HG02943 (cell line): ENCODE measurements at regions not wholly inside any gene's neighbourhood (a gene's known extent, or its start where the extent isn't known, plus 50 kb on each side); places are given as distances from the start of the nearest gene placed in this dataset.
"Not testable (repeated sequence)": the region's sequence is repeated elsewhere in the genome, so short reads cannot be mapped to it uniquely, and the experiment has no call there.

ENCODE experiments used
- ATAC-seq: cut with Tn5 transposase; IDR thresholded peaks from one replicate; pipeline ENCODE4 v1.9.1; 2021; ENCODE audit warnings: mild to moderate bottlenecking, low read depth, moderate library complexity; ENCODE audit not compliant: unreplicated experiment

DNA sequence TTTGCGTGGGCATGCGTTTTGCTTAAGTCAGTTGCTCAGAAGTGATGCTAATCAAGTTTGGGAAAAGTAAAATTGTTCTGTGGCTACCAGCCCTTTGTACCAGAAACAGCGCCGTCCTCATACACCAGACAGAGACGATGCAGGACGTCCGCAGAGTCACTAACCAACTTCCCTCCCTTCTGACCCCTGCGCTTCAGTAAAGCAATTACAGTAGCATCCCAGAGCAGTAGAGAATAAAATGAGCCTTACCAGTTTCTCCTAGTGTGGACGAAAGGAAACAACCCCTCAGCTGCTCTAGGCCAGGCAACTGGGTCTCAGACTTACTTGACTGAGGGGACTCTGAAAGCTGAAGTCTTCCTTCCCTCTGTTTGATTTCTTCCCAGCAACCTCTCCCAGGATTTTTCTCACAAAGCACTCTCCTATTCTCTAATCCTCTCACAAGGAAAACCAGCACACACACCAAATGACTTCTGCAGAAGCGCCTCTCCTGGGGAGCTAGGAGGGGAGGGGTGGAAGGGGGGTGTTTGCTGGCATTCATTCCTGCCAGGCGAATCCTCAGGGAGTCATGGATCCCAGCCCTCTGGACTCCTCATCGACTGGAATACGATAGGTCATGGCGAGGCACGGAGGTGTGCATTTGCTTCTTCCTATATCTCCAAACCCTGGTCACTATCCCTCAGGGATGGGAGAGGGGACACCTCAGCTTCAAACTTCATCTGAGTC lies 56.0 kb upstream of the MID1 start:
- ATAC-seq, result no peak

DNA sequence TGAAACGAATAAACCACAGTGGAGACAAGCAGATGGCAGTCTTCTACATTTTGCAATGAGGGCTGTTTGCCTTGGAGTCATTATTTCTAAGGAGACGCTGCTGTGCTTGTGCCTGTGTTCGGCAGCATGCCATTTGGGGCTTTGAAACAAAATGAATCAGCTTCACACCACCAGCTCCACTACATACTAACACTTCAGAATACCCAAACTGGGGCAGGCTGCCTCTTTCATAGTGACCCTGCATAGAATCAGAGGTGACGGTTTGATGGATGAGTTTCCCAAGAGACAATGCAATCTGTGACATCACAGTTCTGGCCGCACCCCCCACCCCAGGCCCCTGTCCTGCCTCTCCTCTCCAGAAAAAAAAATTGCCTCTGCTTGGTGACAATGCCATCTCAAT lies 57.1 kb upstream of the MID1 start:
- ATAC-seq, result no peak

DNA sequence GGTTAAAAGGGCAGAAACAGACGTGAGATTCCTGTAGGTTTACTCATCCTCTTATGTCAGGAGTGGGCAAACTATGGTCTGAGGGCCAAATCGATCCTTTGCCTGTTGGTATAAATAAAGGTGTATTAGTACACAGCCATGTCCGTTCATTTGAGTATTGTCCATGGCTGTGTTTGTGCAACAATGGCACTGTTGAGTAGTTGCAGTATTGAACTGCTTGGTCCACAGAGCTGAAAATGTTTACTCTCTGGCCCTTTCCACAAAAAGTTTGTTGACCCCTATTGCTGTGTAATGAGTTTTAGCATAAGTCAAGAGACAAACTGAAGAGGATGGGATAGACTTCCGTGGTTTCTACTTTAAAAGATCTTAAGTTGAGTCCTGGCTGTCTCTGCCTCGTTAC lies 59.0 kb upstream of the MID1 start:
- ATAC-seq, result no peak

DNA sequence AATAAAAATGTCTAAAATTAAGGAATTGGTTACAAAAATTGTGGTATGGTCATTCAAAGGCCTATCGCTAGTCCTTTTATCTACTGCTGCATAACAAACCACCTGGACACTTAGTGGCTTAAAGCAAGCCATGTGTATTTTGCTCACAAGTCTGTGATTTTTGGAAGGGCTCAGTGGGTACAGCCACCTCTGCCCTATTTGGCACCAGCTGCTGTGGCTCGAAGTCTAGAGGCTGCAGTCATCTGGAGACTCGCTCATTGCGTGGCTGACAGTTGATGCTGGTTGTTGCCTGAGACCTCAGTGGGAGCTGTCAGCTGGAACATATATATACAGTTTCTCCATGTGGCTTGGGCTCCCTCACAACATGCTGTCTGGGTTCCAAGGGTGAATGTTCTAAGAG lies 60.8 kb upstream of the MID1 start:
- no peak for ATAC-seq

DNA sequence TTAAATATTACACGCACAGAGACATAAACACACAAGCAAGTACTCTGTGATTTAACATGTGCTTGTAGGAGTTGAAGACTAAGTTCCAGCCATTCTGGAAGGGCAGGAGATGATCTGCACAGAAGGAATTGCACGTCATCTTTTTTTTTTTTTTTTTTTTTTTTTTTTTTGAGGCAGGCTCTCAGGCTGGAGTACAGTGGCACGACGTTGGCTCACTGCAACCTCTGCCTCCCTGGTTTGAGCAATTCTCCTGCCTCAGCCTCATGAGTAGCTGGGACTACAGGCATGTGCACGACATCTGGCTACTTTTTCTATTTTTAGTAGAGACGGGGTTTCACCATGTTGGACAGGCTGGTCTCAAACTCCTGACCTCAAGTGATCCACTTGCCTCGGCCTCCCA lies 63.2 kb upstream of the MID1 start:
- ATAC-seq, result not testable (repeated sequence)

DNA sequence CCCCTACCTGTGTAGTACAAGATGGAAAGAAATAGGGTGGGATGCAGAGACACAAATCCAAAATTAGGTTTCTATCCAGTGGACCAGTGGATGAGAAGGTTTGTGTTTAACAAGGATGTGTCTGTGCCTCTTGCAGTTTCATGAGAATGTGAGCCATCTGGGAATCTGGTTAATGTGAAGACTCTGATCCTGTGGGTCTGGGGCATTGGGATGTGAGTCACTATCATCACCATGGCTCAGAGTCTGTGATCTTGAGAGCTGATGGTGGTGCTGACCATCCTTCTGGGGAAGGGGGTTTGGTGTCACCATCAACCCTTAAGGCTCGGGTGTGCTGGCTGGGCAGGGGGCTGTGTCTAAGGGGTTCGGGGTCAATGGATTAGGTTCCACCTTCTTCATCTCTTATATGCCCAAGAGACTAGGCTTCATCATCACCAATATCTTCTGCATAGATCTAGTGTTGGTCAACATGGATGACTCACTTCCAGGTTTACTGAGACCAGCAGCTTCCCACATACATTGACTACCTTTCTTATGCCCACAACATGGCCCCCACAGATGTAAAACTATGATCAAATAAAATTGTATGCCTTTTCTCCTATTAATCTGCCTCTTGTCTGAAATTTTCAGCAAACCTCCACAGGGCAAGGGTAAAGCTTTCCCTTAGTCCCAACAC lies 65.7 kb upstream of the MID1 start:
- no peak for ATAC-seq

DNA sequence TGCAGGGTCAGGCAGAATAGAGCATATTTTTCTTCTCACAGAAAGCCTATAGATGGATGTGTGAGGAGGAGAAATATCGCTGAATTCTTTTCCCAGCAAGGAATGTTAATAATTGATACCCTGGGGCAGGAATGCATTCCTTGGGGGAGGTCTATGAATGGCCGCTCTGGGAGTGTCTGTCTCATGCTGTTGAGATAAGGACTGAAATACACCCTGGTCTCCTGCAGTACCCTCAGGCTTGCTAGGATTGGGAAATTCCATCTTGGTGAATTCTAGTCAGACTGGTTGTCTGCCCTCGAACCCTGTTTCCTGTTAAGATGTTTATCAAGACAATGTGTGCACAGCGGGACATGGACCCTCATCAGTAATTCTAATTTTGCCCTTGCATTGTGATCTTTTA lies 71.4 kb upstream of the MID1 start:
- not testable (repeated sequence) for ATAC-seq

DNA sequence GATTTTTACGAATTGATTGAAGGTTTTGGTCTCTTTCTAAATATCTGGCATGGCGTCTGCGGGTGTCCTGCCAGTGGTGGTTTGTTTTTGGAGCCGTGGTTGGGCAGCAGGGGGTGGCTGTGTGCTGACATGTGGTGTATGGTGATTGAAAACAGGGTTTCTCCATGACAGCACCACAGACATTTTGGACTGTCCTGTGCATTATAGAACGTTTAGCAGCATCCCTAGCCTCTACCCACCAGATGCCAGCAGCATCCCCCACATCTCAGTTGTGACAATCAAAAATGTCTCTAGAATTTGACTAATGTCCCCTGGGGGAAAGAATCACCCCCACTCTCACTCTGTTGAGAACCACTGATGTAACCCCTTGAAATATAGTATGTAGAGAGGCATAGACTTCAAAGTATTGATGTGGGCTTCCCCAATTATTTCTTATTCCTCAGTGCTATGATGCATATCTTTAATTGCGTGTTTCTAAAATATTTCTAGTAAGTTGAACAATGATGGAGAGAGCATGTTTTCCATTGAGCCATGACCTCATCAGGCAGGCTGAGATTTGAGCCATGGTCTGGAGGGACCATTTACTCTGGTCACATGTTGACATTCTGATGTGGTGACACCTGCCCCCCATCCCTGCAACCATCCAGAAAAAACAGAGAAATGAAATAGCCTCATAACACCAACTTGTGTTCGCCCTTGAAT lies 77.4 kb upstream of the MID1 start:
- ATAC-seq, result no peak

DNA sequence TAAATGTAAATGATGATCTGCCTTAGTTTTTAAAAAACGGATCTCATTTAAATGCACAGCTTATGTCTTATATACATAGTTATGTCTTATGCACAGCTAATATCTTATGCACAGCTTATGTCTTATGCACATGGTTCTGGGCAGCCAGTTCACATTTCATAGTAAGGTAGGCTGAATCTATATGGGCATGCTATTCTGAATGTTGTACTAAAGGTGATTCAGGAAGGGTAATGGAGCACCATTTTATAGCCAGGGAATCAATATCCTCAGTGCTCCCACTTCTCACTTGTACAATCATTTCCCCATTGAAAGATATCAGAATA lies 77.9 kb upstream of the MID1 start:
- no peak for ATAC-seq

DNA sequence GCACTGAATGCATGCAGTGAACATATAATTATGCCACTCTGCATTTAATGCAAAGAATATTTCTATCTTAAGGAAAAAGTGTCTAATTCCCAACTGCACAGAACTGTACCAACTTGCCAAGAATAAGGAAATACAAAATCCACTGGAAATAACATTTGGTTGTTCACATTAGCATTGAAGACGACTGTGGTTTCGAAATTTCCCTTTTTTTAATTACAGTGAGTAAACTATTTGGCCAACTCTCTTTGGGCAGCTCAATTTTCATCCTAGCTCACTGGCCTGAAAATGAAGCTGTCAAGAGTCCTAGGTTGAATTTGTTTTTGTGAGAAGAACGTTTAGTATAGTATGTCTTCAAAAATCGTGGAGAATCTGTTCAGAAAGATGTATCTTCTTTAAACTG lies 81.6 kb upstream of the MID1 start:
- ATAC-seq, result no peak

DNA sequence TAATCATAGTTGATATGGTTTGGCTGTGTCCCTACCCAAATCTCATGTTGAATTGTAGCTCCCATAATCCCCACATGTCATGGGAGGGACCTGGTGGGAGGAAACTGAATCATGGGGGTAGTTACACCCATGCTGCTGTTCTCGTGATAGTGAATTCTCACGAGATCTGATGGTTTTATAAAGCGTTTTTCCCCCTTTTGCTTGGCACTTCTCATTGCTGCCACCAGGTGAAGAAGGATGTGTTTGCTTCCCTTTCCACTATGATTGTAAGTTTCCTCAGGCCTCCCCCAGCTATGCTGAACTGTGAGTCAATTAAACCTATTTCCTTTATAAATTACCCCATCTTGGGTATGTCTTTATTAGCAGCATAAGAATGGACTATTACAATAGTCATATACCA lies 86.0 kb upstream of the MID1 start:
- ATAC-seq, result not testable (repeated sequence)

DNA sequence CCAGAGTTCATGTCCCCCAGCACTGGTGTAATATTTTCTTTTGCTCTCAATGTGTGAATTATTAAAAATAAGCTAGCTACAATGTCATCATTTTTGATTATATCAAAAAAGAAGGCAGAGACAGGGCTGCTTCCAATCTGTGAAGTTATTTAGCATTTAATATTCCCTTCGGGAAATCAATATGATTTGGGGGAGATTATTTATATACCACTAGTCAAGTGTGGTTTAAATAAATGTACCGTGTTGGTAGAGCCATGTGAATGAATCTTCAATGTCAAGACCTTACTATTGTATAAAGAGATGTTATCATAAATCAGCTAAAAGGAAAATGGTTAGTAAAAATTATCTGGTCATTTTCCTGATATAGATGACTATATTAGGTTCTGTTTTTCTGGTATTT lies 87.4 kb upstream of the MID1 start:
- ATAC-seq, result no peak

DNA sequence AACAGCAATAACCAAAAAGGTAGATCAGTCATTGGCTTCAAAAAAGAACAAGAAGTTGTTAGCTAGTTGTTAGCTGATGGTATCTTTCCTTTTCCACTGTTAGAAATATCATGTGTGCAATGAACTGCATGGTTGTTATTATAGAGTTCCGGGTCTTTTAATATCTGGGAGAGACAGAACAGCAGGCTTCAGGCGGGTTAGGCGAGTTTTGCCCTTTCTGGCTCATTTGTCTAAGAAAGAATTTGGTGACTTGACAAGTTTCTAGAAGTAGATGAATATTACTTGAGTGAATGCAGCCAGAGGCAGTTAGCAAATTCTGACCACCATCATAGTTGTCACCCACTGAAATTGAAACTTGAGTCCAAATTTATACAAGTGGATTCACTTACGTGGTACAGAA lies 88.9 kb upstream of the MID1 start:
- ATAC-seq, result no peak

DNA sequence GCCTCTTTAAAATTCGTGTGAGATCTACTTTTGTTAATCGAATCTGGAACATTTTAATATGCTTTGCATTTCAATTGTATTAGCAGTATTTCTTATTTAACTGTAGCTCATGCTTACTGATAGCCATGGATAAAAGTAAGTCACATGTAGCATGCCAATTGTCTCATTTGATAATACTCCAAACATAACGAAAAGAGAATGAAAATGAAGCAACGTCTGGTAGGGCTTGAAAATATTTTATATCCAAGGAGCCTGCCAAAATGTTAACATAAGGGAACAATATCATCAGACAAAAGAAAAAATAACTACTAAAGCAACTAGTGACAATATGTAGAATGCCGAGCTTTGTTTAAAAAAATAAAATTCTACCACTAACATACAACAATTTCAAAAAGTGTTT lies 94.1 kb upstream of the MID1 start:
- ATAC-seq, result no peak

DNA sequence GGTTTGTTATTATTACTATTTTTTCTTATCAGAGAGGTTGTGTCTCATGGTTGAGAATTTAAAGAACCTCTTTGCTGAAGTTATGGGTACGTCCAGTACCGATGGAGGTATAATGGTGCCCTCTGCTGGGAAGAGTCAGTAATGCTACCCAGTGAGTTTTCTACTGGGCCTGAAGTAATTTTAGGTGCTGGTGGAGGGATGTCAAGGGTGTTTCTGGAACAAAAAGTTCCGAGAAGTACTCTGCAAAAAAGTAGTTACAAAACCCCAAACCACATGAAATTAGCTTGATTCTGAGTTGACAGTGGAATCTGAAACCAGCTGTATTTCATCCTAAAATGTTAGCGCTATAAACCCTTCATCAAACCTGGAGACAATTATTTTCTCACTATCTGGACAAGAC lies 102.5 kb upstream of the MID1 start:
- peak; percentile 67 for ATAC-seq

DNA sequence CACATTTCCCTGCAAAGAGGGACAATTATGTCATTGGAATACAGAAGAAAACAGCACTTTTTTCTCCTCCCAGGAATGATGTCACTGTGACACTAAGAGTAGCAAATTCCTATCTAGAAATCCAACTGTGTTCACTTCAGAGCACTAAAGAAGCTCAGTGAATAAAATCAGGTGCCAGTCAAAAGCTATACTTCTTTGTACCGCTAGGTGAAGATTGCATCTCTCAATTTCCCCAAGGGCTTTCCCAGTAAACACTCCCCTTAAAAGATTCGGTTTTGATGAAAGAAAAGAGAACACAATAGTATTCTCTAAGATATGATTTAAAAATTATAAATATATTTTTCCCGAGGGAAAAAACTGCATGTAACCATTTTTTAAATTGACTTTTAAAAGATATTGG lies 104.7 kb upstream of the MID1 start:
- ATAC-seq, result no peak

DNA sequence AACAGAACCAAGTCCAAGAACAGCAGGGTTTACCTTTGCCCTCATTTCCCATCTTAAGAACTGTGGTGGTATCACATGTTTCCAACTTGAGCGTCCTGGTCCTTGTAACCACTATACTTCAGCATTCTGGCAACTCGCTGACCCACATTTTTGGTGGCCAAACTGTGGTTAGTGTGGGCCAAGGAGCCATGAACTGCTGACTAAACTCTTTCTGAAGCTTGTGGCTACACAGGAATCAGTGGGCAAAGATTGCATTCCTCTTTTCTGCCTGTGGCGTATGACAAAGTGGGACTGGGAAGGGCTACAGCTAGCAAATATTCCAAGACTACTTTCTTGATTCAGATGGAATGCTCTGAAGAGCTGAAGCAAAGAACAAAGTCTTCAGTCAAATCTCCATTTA lies 106.3 kb upstream of the MID1 start:
- no peak for ATAC-seq

DNA sequence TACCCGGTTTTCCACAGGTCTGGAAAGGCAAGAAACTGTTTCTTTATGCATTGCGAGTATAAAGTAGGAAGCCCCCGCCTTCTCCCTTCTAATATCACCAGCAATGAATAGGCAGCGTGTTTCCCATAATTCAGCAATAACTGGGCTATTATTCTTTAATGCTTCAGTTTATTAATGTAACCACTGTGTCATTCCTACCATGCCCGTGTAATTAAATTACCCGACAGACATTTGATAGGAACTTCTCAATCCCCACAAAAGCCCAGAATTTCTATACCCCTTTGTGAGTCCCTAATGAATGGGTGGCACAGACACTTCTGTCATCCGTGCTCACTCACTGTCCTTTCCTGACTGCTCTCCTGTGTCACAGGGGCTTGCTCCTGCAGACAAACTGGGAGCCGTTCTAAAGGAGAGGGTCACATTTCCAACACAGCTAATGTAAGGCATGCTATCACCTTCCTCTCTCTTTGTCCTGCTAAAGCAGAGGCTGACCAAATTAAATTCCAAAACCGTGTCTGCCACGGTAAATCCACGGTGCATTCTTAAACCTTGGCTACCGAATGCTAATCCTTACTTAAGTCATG lies 108.5 kb upstream of the MID1 start:
- ATAC-seq, result no peak

DNA sequence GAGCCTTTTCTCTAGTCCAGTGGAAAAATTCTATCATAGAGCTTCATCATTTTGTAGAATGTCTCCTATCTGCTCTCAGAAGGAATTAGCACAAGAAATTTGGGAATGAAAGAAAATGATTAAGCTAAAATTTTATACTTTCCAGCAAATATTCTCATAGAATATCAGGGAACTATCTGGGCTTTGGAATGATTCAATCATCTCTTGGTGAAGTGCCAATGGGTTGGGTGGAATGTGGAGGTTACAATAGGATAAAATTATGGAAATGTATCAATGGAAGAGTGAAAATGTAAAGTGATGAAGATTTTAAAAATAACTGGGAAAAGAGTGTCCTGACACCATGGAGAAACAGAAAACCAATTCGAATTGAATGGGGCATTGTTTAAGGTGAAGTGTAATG lies 119.0 kb upstream of the MID1 start:
- ATAC-seq, result no peak

DNA sequence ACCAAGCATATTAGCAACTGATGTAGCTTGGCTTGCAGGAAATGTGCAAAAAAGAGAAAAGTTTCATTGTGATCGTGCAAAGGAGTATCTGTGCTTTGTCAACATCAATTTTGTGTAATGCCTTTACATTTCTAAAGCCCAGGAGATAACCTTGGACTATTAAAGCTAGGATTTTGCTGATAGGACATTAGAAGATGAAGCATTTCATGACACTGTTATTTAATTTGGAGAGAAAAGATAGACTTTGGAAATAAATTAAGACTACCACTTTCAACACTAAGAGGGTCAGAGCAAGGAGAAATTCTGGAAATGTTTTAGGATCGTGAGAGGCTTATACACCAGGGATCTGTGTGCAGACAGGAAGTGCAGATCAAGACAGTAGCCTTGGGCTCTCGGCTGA lies 120.6 kb upstream of the MID1 start:
- no peak for ATAC-seq

DNA sequence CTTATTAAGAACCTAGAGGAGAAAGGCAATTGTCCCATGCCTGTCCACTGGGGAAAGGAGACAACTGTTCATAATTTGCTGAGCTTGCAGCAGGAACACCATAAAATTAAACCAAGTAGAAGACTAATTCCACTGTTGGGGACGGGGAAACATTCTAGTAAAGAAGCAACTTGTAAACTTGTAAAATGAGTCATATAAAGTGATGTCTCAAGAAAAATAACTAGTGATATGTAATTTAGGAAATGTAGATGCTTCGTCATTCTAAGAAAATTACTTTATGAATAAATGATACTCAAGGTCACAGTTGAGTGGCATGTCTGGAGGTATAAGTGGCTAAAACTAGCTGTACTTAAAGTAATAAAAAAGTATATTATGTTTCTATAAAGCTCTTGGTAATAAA lies 121.2 kb upstream of the MID1 start:
- ATAC-seq, result no peak

DNA sequence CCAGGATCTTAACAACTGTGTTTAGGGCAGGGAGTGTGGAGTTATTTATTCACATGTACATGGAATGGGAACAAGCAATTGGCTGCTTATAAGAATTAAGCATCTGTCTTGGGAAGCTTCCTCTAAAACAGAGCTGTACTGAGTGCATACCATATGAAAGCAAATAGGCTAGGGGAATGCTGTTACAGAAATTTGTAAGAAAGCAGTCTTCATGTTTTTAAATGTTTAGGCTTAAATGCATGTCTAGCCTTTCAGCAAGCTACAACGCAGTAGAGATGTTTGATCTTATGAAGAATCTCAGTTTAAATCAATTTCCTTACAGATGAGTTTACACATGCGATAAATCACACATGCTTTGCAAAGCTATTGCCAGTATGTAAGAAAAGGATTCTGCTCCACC lies 123.1 kb upstream of the MID1 start:
- ATAC-seq, result no peak
